Non-pigmented ciliary epithelial cell (primary cell): ENCODE measurements at regions not wholly inside any gene's neighbourhood (a gene's known extent, or its start where the extent isn't known, plus 50 kb on each side); places are given as distances from the start of the nearest gene placed in this dataset.
"Not testable (repeated sequence)": the region's sequence is repeated elsewhere in the genome, so short reads cannot be mapped to it uniquely, and the experiment has no call there.

Experiments
- DNase-seq: peaks from one replicate; pipeline ENCODE4 v3.0.0-alpha.2; 2010; ENCODE audit warnings: low read depth

DNA sequence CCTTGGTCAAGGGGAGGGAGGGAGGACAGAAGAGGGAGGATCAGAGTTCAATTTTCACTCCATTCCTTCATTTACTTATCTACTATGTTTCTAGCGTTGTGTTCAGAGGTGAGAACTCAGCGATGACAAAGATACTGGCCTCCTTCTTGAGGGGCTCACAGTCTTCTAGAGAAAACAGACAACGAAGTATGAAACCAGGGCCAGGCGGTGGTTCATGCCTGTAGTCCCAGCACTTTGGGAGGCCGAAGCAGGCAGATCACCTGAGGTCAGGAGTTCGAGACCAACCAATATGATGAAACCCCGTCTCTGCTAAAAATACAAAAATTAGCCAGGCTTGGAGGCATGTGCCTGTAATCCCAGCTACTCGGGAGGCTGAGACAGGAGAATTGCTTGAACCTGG lies 277.4 kb downstream of the MYCN start:
- DNase-seq, result not testable (repeated sequence)

GRCh38 chr2:16217291-16217690 lies 276.9 kb downstream of the MYCN start:
- DNase-seq, result no peak

DNA sequence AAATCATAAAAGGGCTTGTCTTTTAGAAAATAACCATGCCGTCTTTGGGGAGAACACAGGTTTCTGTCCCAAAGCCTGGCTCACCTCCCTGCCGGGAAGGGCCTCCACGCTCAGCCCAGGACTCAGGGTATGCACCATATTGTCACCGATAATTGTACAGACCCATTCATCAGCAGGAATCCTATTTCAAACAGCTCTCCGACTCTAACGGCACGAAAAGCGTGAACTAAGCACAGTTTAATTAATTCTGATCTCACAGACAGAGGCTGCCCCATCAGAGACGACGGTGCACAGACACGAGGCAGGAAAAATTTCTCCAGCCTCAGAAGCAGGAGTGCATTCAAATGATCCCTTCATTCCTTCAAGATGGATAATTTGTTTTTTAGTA lies 276.2 kb downstream of the MYCN start:
- no peak for DNase-seq

DNA sequence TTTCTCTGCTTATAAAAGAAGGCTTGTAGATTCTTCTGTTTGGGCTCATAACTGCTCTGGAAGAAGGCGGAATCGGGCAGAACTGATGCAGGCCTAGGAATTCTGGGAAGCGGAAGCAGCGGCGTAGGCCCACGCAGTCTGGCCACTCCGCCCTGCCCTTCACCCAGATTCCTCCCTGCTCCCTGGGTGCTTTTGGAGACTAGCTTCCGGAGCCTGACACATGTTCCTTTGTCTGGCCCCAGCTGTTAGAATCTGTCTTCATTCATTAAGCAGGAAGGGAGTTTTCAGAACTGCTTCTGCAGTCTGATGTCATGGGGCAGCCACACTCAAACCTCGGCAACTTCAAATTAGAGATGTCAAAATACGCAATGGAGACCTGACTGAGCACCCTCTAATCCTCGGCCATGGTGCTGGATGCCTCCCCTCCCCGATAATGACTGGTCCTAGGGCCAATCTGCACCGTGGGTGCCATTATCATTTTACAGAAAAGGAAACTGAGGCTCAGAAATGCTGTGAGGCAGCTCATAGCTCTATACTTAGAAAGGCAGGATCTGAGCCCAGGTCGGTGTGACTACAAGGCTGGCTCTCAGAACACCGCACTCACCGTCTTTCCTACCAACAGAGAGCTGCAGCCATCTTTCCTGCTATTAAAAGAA lies 275.7 kb downstream of the MYCN start:
- no peak for DNase-seq

DNA sequence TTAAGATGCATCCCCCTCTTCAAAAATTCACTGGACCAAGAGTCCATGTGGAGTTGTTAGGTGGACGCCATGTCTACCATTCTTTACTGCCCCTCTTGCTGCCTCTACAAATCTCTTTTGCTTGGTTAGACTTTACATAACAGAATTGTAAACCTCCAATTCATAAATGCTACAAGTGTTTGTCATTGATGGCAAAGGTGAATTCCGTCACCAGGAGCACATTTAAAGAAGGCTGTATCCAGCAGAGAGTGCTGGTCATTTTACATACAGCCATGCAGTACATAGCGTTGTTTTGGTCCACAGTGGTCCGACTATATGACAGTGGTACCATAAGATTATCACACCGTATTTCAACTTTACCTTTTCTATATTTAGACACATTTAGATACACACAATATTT lies 274.5 kb downstream of the MYCN start:
- DNase-seq, result no peak

- DNase-seq, result no peak
Measured at GRCh38 chr2:16214391-16214790, 274.0 kb downstream of the MYCN start.

DNA sequence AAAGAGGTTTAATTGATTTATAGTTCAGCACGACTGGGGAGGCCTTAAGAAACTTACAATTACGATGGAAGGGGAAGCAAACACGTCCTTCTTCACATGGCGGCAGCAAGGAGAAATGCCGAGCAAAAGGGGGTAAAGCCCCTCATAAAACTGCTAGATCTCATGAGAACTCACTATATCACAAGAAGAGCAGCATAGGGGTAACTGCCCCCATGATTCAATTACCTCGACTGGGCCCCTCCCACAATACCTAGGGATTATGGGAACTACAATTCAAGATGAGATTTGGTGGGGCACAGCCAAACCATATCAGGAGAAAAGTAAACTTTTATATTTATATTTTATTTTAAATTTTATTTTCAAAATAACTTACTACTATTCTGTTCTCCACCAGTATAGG lies 272.0 kb downstream of the MYCN start:
- no peak for DNase-seq

DNA sequence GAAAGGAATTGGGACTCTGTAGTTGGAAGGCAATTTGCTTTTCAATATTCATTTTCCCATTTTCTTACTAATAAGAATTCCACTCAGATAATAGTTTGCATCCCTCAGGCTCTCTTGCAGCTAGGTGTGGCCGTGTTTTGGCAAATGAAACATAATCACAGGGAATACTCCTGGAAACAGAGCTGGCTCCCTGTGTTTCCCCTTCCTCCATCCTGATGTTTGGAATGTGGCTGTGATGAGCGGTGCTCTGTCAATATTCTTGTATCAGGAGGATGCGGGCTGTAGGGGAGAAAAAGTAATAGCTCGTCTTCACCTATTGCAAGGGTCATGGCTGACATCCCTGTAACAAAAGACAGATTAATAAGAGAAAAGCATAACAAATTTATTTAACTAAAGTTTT lies 271.0 kb downstream of the MYCN start:
- no peak for DNase-seq

- no peak for DNase-seq
Measured at GRCh38 chr2:16210841-16211240, 270.5 kb downstream of the MYCN start.

DNA sequence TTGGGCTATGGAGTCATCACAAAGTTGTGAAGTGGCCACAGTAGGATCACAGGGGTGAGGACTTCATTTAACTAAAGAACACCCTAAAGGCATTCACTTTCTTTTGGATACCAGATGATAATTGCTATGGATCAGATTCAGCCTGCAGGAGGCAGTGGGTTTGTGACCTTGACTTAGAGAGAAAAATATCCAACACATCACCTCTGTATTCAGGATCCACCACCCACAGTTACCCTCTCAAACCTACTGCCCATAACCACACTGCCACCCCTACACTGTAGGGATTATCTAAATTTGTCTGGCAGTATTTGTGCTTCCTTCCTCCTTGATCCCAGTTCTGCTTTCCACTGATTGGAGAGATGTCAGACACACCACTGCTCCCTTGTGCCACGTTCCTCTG lies 269.4 kb downstream of the MYCN start:
- DNase-seq, result no peak

- no peak for DNase-seq
Measured at GRCh38 chr2:16208921-16209320, 268.6 kb downstream of the MYCN start.

GRCh38 chr2:16208241-16208797 lies 268.0 kb downstream of the MYCN start:
- no peak for DNase-seq

DNA sequence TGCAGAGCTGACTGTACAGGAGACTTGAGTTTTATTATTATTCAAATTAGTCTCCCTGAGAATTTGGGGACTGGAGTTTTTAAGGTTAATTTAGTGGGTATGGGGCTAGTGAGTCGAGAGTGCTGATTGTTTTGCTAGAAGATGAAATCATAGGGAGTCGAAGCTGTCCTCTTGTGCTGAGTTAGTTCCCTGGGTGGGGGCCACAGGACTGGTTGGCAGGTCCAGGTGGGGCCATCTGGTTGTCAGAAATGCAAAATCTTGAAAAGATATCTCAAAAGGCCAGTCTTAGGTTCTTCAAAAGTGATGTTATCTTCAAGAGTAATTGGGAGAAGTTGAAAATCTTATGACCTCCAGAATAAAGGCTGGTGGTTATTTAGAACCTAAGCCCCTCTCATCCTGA lies 267.3 kb downstream of the MYCN start:
- DNase-seq, result no peak

DNA sequence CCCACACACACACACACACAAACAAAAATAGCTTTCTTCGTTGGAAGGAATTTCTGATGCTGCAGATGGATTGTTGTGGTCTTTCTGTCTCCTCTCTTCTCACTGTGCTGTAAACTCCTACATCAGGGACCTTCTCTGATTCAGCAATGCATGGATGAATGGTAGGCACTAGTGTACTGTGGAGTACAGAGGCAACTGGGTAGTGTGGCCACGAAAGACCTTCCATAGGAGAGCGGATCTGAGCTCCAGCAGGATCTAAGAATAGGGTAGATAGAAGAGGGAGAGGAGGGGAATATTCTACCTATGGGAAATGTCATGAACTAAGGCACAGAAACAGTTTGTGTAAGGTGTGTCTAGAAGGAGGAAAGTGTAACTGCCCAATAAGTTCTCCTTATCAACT lies 266.8 kb downstream of the MYCN start:
- no peak for DNase-seq

DNA sequence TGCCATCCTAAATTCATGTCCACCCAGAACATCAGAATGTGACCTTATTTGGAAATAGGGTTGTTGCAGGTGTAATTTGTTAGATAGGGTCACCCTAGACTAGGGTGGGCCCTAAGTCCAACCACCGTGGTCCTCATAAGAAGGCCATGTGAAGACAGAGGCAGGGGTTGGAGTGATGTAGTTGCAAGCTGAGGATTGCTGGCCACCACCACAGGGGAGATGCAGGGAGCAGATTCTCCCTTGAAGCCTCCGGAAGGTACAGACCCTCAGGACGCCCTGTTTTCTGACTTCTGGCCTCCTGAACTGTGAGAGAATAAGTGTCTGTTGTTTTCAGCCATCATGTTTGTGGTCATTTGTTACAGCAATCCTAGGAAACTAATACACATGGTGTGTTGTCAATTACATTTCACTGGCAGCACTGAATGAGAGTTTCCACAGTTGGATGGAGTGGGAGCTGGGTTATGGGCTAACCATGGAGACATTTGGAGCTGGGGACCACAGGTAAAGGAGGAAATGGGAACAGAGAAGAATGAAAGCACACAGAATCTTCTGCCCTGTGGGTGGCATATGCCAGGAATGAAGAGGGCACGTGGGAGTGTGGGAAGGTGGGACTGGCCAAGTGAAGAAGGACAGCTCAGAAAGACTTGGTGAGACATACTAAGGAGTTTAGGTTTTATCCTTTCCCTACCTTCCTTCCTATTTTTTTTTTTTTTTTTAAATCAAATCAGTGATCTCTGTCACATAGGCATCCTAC lies 266.0 kb downstream of the MYCN start:
- DNase-seq, result no peak

- DNase-seq, result no peak
Measured at GRCh38 chr2:16205631-16206030, 265.3 kb downstream of the MYCN start.

DNA sequence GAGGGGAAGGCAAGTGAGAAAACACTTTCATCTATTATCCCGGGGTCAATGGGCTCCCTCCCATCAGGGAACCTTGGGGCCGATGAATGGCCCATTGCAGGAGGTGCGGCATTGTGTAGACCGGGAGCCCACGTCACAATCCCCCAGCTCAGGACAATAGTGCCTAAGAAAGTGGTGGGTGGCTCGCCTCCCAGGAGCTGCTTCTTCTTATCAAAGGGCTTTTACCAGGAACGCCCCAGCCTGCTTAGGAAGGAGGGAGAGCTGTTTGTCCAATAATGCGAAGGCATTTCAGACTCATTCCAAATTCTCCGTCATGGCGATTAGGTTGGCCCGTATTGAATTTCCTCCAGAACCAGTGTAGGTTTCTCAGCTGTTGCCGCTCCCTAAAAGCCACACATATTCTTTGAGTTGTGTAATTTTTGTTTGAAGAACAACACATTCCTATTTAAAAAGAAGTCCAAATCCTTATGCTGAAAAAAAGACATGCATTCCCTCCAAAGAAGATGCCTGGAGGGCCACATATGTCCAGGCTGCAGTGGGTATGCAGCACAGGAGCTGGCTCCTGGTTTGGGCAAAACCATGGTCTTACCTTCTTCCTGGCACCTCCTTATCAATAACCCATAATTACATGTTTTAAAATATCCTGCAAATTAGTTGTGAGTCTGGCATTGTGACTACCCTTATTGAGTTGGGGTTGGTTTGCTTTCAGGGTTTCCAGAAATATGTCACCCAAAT lies 264.7 kb downstream of the MYCN start:
- DNase-seq, result no peak

GRCh38 chr2:16204251-16204650 lies 263.9 kb downstream of the MYCN start:
- no peak for DNase-seq

GRCh38 chr2:16203691-16204090 lies 263.3 kb downstream of the MYCN start:
- DNase-seq, result no peak

GRCh38 chr2:16203069-16203468 lies 262.7 kb downstream of the MYCN start:
- DNase-seq, result no peak

GRCh38 chr2:16202266-16203020 lies 262.1 kb downstream of the MYCN start:
- no peak for DNase-seq

- DNase-seq, result no peak
Measured at GRCh38 chr2:16201848-16202247, 261.5 kb downstream of the MYCN start.
